CD14-positive monocyte (primary cell): ENCODE measurements at regions not wholly inside any gene's neighbourhood (a gene's known extent, or its start where the extent isn't known, plus 50 kb on each side); places are given as distances from the start of the nearest gene placed in this dataset.

Experiments used
- DNase-seq, 3 donors: peaks; one replicate each; pipeline ENCODE4 v3.0.0-alpha.2; 2011 to 2022
- H2AFZ ChIP-seq: 2 replicates; pipeline ENCODE4 v1.6.0; 2012; ENCODE audit warnings: mild to moderate bottlenecking, low read depth, low read length, inconsistent platforms; ENCODE audit not compliant: insufficient read depth, poor library complexity, severe bottlenecking
- H3K27ac ChIP-seq, 2 donors: 1 replicate in 1 of 2; 2 replicates in 1 of 2; pipeline ENCODE4 v1.5.1; 2012 to 2013; ENCODE audit warnings: low read length in 2 of 2, control low read depth in 1 of 2, inconsistent platforms in 1 of 2, low read depth in 1 of 2, mild to moderate bottlenecking in 1 of 2
- H3K27me3 ChIP-seq, 2 donors: one replicate each; pipeline versions ENCODE4 v1.6.0 to v1.6.1; 2011 to 2013; ENCODE audit warnings: low read length in 2 of 2; ENCODE audit not compliant: control insufficient read depth in 2 of 2, insufficient read depth in 2 of 2
- H3K36me3 ChIP-seq, 2 donors: replicated peaks in 1 of 2; 1 replicate in 1 of 2; 2 replicates in 1 of 2; pipeline versions ENCODE4 v1.5.1 to v1.6.1; 2012 to 2013; ENCODE audit warnings: low read length in 2 of 2, control low read depth in 1 of 2, inconsistent platforms in 1 of 2, mild to moderate bottlenecking in 1 of 2; ENCODE audit not compliant: insufficient read depth in 2 of 2, control insufficient read depth in 1 of 2
- H3K4me1 ChIP-seq, 2 donors: 1 replicate in 1 of 2; 2 replicates in 1 of 2; pipeline versions ENCODE4 v1.5.1 to v1.6.1; 2012 to 2013; ENCODE audit warnings: low read length in 2 of 2, control low read depth in 1 of 2, inconsistent platforms in 1 of 2, mild to moderate bottlenecking in 1 of 2, moderate library complexity in 1 of 2; ENCODE audit not compliant: insufficient read depth in 2 of 2, control insufficient read depth in 1 of 2
- H3K4me2 ChIP-seq: replicated peaks from 2 replicates; pipeline ENCODE3; 2012; ENCODE audit warnings: low read length, moderate library complexity, mild to moderate bottlenecking; ENCODE audit not compliant: poor library complexity, severe bottlenecking; ENCODE audit errors: extremely low read depth
- H3K4me3 ChIP-seq, 3 experiments: fragments of 200-600 bp in 1 of 3; sonication (generic) in 1 of 3; replicated peaks in 1 of 3; 1 replicate in 2 of 3; 2 replicates in 1 of 3; pipeline ENCODE4 v1.5.1; 2011 to 2013; ENCODE audit warnings: low read length in 3 of 3, mild to moderate bottlenecking in 3 of 3, control low read depth in 2 of 3, low read depth in 2 of 3, inconsistent platforms in 1 of 3, moderate library complexity in 1 of 3
- H3K79me2 ChIP-seq: 2 replicates; pipeline ENCODE4 v1.6.0; 2012; ENCODE audit warnings: mild to moderate bottlenecking, control low read depth, inconsistent platforms, low read length, moderate library complexity; ENCODE audit not compliant: insufficient read depth
- H3K9ac ChIP-seq: 2 replicates; pipeline ENCODE4 v1.6.0; 2017; ENCODE audit warnings: low read length, mild to moderate bottlenecking; ENCODE audit not compliant: insufficient read depth, poor library complexity, severe bottlenecking
- H3K9me3 ChIP-seq, 2 donors: replicated peaks in 1 of 2; 1 replicate in 1 of 2; 2 replicates in 1 of 2; pipeline versions ENCODE4 v1.5.1 to v1.6.1; 2012 to 2013; ENCODE audit warnings: low read length in 2 of 2, control low read depth in 1 of 2; ENCODE audit not compliant: control insufficient read depth in 1 of 2, insufficient read depth in 1 of 2
- H4K20me1 ChIP-seq: 2 replicates; pipeline ENCODE4 v1.6.0; 2012; ENCODE audit warnings: mild to moderate bottlenecking, low read length, control low read depth, moderate library complexity; ENCODE audit not compliant: insufficient read depth
- H3K27ac Mint-ChIP-seq, 7 donors: one replicate each; pipeline ENCODE4 v1.8.0; 2020; ENCODE audit warnings: mild to moderate bottlenecking in 7 of 7, mixed read lengths in 7 of 7, moderate library complexity in 6 of 7, inconsistent platforms in 2 of 7
- H3K27me3 Mint-ChIP-seq, 3 donors: one replicate each; pipeline ENCODE4 v1.8.0; 2021 to 2022; ENCODE audit warnings: low read depth in 3 of 3, mild to moderate bottlenecking in 3 of 3, mixed read lengths in 3 of 3, moderate library complexity in 3 of 3, inconsistent platforms in 1 of 3
- H3K36me3 Mint-ChIP-seq, 2 donors: one replicate each; pipeline ENCODE4 v1.8.0; 2020; ENCODE audit warnings: mixed read lengths in 2 of 2, inconsistent platforms in 1 of 2, mild to moderate bottlenecking in 1 of 2
- H3K4me1 Mint-ChIP-seq: one replicate; pipeline ENCODE4 v1.8.0; 2020; ENCODE audit warnings: mild to moderate bottlenecking, mixed read lengths
- H3K4me3 Mint-ChIP-seq, 2 donors: one replicate each; pipeline ENCODE4 v1.8.0; 2020; ENCODE audit warnings: mild to moderate bottlenecking in 2 of 2, mixed read lengths in 2 of 2, moderate library complexity in 1 of 2
- H3K9me3 Mint-ChIP-seq, 7 donors: one replicate each; pipeline ENCODE4 v1.8.0; 2020 to 2022; ENCODE audit warnings: mixed read lengths in 7 of 7, mild to moderate bottlenecking in 6 of 7, moderate library complexity in 6 of 7, inconsistent platforms in 2 of 7
- WGBS: methylation state at CpG from one replicate; pipeline ENCODE4 v1.1.5; 2013; ENCODE audit warnings: missing lambda C conversion rate; ENCODE audit not compliant: insufficient coverage; 5-methylcytosine and 5-hydroxymethylcytosine counted together
- intact Hi-C, 2 donors: fragments of 100-400 bp; cut with micrococcal nuclease; formaldehyde crosslinking; loops; one replicate each; pipeline versions ENCODE4 v1.15.0 to v1.15.1; 2023
- TF ChIP-seq, protein P1 (sequence below): fragments of 200-600 bp; IDR thresholded peaks from one replicate; pipeline ENCODE4 v1.8.0; 2022; ENCODE audit warnings: antibody characterized with exemption, mild to moderate bottlenecking

DNA sequence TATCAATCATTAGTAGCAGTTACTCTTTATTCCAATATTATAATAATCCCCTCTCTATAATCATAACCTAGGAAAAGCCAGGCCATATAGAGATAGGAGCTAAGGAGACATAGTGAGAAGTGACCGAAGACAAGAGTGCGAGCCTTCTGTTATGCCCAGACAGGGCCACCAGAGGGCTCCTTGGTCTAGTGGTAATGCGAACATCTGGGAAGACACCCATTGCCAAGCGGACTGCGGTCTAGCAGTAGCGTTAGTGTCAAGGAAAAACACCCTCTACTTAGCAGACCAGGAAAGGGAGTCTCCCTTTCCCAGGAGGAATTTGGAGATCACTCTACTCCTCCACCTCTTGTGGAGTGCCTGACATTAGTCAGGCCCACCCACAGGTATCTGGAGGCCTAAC lies 920.9 kb downstream of the CDY2B start:
- intact Hi-C loops = no loop called here
- Mint-ChIP-seq H3K27me3 (no peaks in the 10 kb centered on the region), H3K27ac (no peak overlapping the region), H3K4me1 (no peaks in the 10 kb centered on the region), H3K4me3 (no peak overlapping the region), H3K36me3 (no peaks in the 10 kb centered on the region), H3K9me3 (peaks cover 0 to 4% (median 0%) of the 10 kb centered on the region in 7 donors)
- Histone ChIP-seq H3K79me2 (no peaks in the 10 kb centered on the region), H3K9ac (no peak overlapping the region), H3K4me3 (no peak overlapping the region), H2AFZ (no peak overlapping the region), H4K20me1 (no peaks in the 10 kb centered on the region), H3K9me3 (peaks cover 0 to 3% of the 10 kb centered on the region in 2 donors), H3K4me1 (no peaks in the 10 kb centered on the region), H3K4me2 (no peak overlapping the region), H3K36me3 (no peaks in the 10 kb centered on the region), H3K27me3 (no peaks in the 10 kb centered on the region), H3K27ac (no peak overlapping the region)
- no CpG with 5 or more reads among the region's 6 CpGs for WGBS
- TF ChIP-seq, protein P1, sequence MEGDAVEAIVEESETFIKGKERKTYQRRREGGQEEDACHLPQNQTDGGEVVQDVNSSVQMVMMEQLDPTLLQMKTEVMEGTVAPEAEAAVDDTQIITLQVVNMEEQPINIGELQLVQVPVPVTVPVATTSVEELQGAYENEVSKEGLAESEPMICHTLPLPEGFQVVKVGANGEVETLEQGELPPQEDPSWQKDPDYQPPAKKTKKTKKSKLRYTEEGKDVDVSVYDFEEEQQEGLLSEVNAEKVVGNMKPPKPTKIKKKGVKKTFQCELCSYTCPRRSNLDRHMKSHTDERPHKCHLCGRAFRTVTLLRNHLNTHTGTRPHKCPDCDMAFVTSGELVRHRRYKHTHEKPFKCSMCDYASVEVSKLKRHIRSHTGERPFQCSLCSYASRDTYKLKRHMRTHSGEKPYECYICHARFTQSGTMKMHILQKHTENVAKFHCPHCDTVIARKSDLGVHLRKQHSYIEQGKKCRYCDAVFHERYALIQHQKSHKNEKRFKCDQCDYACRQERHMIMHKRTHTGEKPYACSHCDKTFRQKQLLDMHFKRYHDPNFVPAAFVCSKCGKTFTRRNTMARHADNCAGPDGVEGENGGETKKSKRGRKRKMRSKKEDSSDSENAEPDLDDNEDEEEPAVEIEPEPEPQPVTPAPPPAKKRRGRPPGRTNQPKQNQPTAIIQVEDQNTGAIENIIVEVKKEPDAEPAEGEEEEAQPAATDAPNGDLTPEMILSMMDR = no peak
- DNase-seq = no peak

DNA sequence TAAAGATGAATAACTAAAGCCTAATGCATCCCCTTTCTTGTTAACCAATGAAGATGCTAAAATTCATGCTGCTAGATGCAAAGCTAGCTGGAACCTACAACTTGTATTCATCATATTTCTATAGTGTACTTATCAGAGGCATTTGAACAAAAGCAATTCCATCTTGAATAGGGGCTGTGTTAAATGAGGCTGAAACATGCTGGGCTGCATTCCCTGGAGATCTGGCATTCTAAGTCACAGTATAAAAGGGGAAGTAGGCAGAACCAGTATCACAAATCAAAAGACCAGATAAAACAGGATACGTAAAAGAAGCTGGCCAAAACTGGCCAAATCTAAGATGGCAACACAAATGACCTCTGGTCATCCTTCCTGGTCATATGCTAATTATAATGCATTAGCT lies 932.8 kb downstream of the CDY2B start:
- Mint-ChIP-seq H3K36me3 (no peaks in the 10 kb centered on the region), H3K27me3 (no peaks in the 10 kb centered on the region), H3K9me3 (peaks cover 0 to 3% (median 0%) of the 10 kb centered on the region in 7 donors), H3K4me1 (no peaks in the 10 kb centered on the region), H3K27ac (no peak overlapping the region), H3K4me3 (no peak overlapping the region)
- no peaks in the 10 kb centered on the region for H3K36me3 ChIP-seq
- no peak overlapping the region for H3K4me3 ChIP-seq
- DNase-seq = no peak
- H3K27ac ChIP-seq = no peak overlapping the region
- TF ChIP-seq, protein P1 = no peak
- no CpG with 5 or more reads among the region's 1 CpG for WGBS
- H3K9me3 ChIP-seq = peaks cover 0 to 10% of the 10 kb centered on the region in 2 donors
- no peak overlapping the region for H2AFZ ChIP-seq
- no peaks in the 10 kb centered on the region for H3K27me3 ChIP-seq
- intact Hi-C loops = no loop called here
- H3K4me1 ChIP-seq = no peaks in the 10 kb centered on the region
- no peak overlapping the region for H3K4me2 ChIP-seq
- H4K20me1 ChIP-seq = no peaks in the 10 kb centered on the region
- no peak overlapping the region for H3K9ac ChIP-seq
- no peaks in the 10 kb centered on the region for H3K79me2 ChIP-seq
